ENCODE measurements at regions not wholly inside any gene's neighbourhood (a gene's known extent, or its start where the extent isn't known, plus 50 kb on each side); places are given as distances from the start of the nearest gene placed in this dataset.

GRCh38 chr5:17803971-17804370 lies 169.7 kb downstream of the TAF11L14 start:
- TF ChIP-seq MAX (IDR thresholded peaks at IDR 0.05) (no peak), HDAC2 (IDR thresholded peaks at IDR 0.05; ENCODE audit: borderline replicate concordance in 1 of 2, low read depth in 2 of 2, low read length in 2 of 2) (no peak), YY1 (IDR thresholded peaks at IDR 0.05; ENCODE audit: low read depth, low read length) (no peak), JUN (IDR thresholded peaks at IDR 0.05; ENCODE audit: low read depth, low read length) (no peak), EP300 (IDR thresholded peaks at IDR 0.05; ENCODE audit: borderline replicate concordance in 1 of 2, low read depth in 2 of 2, low read length in 2 of 2) (no peak), SP1 (IDR thresholded peaks at IDR 0.05; ENCODE audit: low read depth, low read length) (no peak), RAD21 (IDR thresholded peaks at IDR 0.05 in 1 of 2, conservative IDR thresholded peaks at IDR 0.05 in 1 of 2; ENCODE audit: low read depth in 2 of 2, low read length in 2 of 2) (no peak), SIN3A (conservative IDR thresholded peaks at IDR 0.05 in 1 of 2, IDR thresholded peaks at IDR 0.05 in 1 of 2; ENCODE audit: low read depth in 1 of 2, low read length in 2 of 2) (no peak), POLR2AphosphoS5 (IDR thresholded peaks at IDR 0.05; ENCODE audit: low read depth, low read length) (no peak), EZH2 (IDR thresholded peaks at IDR 0.05; ENCODE audit: low read depth, low read length, severe bottlenecking) (no peak), ZNF274 (IDR thresholded peaks at IDR 0.05; ENCODE audit: borderline replicate concordance, extremely low read depth, low read length) (no peak), POLR2A (IDR thresholded peaks at IDR 0.05; ENCODE audit: control extremely low read depth in 1 of 2, low read depth in 2 of 2, low read length in 2 of 2) (no peak)
- TF ChIP-seq, protein P1, sequence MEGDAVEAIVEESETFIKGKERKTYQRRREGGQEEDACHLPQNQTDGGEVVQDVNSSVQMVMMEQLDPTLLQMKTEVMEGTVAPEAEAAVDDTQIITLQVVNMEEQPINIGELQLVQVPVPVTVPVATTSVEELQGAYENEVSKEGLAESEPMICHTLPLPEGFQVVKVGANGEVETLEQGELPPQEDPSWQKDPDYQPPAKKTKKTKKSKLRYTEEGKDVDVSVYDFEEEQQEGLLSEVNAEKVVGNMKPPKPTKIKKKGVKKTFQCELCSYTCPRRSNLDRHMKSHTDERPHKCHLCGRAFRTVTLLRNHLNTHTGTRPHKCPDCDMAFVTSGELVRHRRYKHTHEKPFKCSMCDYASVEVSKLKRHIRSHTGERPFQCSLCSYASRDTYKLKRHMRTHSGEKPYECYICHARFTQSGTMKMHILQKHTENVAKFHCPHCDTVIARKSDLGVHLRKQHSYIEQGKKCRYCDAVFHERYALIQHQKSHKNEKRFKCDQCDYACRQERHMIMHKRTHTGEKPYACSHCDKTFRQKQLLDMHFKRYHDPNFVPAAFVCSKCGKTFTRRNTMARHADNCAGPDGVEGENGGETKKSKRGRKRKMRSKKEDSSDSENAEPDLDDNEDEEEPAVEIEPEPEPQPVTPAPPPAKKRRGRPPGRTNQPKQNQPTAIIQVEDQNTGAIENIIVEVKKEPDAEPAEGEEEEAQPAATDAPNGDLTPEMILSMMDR (IDR thresholded peaks at IDR 0.05; ENCODE audit: control extremely low read depth in 1 of 3, insufficient read depth in 1 of 3, low read depth in 1 of 3, low read length in 3 of 3): no peak
- TF ChIP-seq, protein P2, sequence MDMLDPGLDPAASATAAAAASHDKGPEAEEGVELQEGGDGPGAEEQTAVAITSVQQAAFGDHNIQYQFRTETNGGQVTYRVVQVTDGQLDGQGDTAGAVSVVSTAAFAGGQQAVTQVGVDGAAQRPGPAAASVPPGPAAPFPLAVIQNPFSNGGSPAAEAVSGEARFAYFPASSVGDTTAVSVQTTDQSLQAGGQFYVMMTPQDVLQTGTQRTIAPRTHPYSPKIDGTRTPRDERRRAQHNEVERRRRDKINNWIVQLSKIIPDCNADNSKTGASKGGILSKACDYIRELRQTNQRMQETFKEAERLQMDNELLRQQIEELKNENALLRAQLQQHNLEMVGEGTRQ (IDR thresholded peaks at IDR 0.05; ENCODE audit: low read length): no peak

Data from H1 (cell line).